Astrocyte (in vitro differentiated cells and primary cell): ENCODE measurements at regions not wholly inside any gene's neighbourhood (a gene's known extent, or its start where the extent isn't known, plus 50 kb on each side); places are given as distances from the start of the nearest gene placed in this dataset.

Experiments used
- EZH2 ChIP-seq: IDR thresholded peaks from 2 replicates; pipeline ENCODE4 v1.6.1; 2012; ENCODE audit warnings: mild to moderate bottlenecking, low read length, inconsistent platforms; ENCODE audit not compliant: insufficient read depth
- TF ChIP-seq, protein P1 (sequence below): IDR thresholded peaks from 2 replicates; pipeline ENCODE4 v1.5.1; 2011; ENCODE audit warnings: low read depth, mild to moderate bottlenecking, inconsistent platforms, low read length, moderate library complexity; ENCODE audit not compliant: insufficient read depth

DNA sequence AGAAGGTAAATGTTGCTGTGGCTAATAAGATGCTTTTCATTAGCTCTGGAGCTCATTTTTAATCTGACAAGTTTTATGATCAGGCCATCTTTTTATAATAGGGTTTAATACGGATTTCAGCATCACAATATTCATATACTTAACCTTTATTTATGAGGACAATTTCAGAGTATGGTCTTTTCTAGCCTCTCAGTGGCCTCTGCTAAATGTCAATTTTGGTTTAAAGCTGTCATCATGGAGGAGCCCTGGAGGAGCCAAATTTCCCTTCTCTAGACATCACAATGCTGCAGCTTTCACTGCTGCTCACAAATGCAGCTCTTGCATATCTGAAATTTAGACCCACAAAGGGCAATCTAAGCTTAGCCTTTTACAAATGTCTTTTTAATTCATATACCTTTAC is 510.4 kb downstream of the PCDH7 start:
- TF ChIP-seq, protein P1, sequence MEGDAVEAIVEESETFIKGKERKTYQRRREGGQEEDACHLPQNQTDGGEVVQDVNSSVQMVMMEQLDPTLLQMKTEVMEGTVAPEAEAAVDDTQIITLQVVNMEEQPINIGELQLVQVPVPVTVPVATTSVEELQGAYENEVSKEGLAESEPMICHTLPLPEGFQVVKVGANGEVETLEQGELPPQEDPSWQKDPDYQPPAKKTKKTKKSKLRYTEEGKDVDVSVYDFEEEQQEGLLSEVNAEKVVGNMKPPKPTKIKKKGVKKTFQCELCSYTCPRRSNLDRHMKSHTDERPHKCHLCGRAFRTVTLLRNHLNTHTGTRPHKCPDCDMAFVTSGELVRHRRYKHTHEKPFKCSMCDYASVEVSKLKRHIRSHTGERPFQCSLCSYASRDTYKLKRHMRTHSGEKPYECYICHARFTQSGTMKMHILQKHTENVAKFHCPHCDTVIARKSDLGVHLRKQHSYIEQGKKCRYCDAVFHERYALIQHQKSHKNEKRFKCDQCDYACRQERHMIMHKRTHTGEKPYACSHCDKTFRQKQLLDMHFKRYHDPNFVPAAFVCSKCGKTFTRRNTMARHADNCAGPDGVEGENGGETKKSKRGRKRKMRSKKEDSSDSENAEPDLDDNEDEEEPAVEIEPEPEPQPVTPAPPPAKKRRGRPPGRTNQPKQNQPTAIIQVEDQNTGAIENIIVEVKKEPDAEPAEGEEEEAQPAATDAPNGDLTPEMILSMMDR: no peak
- TF ChIP-seq EZH2: no peak
